ENCODE measurements at regions not wholly inside any gene's neighbourhood (a gene's known extent, or its start where the extent isn't known, plus 50 kb on each side); places are given as distances from the start of the nearest gene placed in this dataset.

- H3K18ac ChIP-seq (ENCODE audit: low read depth, low read length) = no peak overlapping the region
- no peak overlapping the region for H4K5ac ChIP-seq (ENCODE audit: low read depth, low read length)
- no peak overlapping the region for H4K91ac ChIP-seq (ENCODE audit: insufficient read depth, low read depth, low read length)
- H3K4me1 ChIP-seq (ENCODE audit: control insufficient read depth, insufficient read depth, low read length) = no peaks in the 10 kb centered on the region
- no peak overlapping the region for H3K14ac ChIP-seq (replicated peaks; ENCODE audit: low read depth, low read length)
- H3K4ac ChIP-seq (ENCODE audit: low read depth, low read length) = no peak overlapping the region
- H2AK5ac ChIP-seq (ENCODE audit: low read depth, low read length) = no peak overlapping the region
- H3K36me3 ChIP-seq (ENCODE audit: control insufficient read depth, insufficient read depth, low read length) = no peaks in the 10 kb centered on the region
- H3K9me1 ChIP-seq (ENCODE audit: insufficient read depth, low read length) = no peaks in the 10 kb centered on the region
- no peak for TF ChIP-seq CHD1 (IDR thresholded peaks at IDR 0.05; ENCODE audit: low read depth, low read length)
- no peak for TF ChIP-seq MAFK (IDR thresholded peaks at IDR 0.05; ENCODE audit: low read depth, low read length)
- no peak for TF ChIP-seq RAD21 (IDR thresholded peaks at IDR 0.05; ENCODE audit: low read length)
- no peak for TF ChIP-seq ELK1 (IDR thresholded peaks at IDR 0.05; ENCODE audit: borderline replicate concordance, low read depth, low read length)
- TF ChIP-seq RFX5 (IDR thresholded peaks at IDR 0.05; ENCODE audit: low read depth, low read length) = no peak
- TF ChIP-seq NFE2L2 (IDR thresholded peaks at IDR 0.05; ENCODE audit: low read depth, low read length) = no peak
- no peak for TF ChIP-seq MAZ (IDR thresholded peaks at IDR 0.05; ENCODE audit: borderline replicate concordance, low read depth, low read length)
- TF ChIP-seq POLR2A (IDR thresholded peaks at IDR 0.05; ENCODE audit: low read depth, low read length) = no peak
- TF ChIP-seq CEBPB (IDR thresholded peaks at IDR 0.05; ENCODE audit: low read depth, low read length) = no peak
- TF ChIP-seq FOS (IDR thresholded peaks at IDR 0.05; ENCODE audit: low read depth, low read length) = no peak
- no peak for TF ChIP-seq BHLHE40 (IDR thresholded peaks at IDR 0.05; ENCODE audit: low read depth, low read length)
- TF ChIP-seq, protein P1, sequence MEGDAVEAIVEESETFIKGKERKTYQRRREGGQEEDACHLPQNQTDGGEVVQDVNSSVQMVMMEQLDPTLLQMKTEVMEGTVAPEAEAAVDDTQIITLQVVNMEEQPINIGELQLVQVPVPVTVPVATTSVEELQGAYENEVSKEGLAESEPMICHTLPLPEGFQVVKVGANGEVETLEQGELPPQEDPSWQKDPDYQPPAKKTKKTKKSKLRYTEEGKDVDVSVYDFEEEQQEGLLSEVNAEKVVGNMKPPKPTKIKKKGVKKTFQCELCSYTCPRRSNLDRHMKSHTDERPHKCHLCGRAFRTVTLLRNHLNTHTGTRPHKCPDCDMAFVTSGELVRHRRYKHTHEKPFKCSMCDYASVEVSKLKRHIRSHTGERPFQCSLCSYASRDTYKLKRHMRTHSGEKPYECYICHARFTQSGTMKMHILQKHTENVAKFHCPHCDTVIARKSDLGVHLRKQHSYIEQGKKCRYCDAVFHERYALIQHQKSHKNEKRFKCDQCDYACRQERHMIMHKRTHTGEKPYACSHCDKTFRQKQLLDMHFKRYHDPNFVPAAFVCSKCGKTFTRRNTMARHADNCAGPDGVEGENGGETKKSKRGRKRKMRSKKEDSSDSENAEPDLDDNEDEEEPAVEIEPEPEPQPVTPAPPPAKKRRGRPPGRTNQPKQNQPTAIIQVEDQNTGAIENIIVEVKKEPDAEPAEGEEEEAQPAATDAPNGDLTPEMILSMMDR (conservative IDR thresholded peaks at IDR 0.05; ENCODE audit: low read depth, low read length) = no peak
- no peak for TF ChIP-seq MXI1 (IDR thresholded peaks at IDR 0.05; ENCODE audit: borderline replicate concordance, low read depth, low read length)
- TF ChIP-seq SMC3 (IDR thresholded peaks at IDR 0.05; ENCODE audit: low read depth, low read length) = no peak
- no peak for TF ChIP-seq RCOR1 (IDR thresholded peaks at IDR 0.05; ENCODE audit: insufficient replicate concordance, low read length)
- TF ChIP-seq, protein P2, sequence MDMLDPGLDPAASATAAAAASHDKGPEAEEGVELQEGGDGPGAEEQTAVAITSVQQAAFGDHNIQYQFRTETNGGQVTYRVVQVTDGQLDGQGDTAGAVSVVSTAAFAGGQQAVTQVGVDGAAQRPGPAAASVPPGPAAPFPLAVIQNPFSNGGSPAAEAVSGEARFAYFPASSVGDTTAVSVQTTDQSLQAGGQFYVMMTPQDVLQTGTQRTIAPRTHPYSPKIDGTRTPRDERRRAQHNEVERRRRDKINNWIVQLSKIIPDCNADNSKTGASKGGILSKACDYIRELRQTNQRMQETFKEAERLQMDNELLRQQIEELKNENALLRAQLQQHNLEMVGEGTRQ (IDR thresholded peaks at IDR 0.05; ENCODE audit: low read depth, low read length) = no peak
- intact Hi-C loops (cut with micrococcal nuclease) = no loop called here
- DNase-seq = no peak
- in situ Hi-C loops (cut with MboI; ENCODE audit: low sequenced_read_pairs) = no loop called here
- H4K20me1 ChIP-seq (ENCODE audit: insufficient read depth, low read length) = no peaks in the 10 kb centered on the region
- H3K56ac ChIP-seq (ENCODE audit: extremely low read depth, insufficient read depth, low read length) = no peak overlapping the region
- WGBS, 2 experiments (ENCODE audit: extremely low coverage in 2 of 2, insufficient read length in 1 of 2) = 60% methylated on average over 1 of the region's 14 CpGs; no CpG with 5 or more reads in 1 of the 2 experiments
- H3K9me3 ChIP-seq (ENCODE audit: control insufficient read depth, insufficient read depth, low read length) = peaks cover 12% of the 10 kb centered on the region; the same call in 1 of the 2 replicates
- no peak overlapping the region for H3K4me3 ChIP-seq (ENCODE audit: insufficient read depth, low read depth, low read length)
- no peak overlapping the region for H2BK15ac ChIP-seq (ENCODE audit: low read depth, low read length)
- H3K79me1 ChIP-seq (ENCODE audit: low read depth in 1 of 2, low read length in 2 of 2) = no peaks in the 10 kb centered on the region
- dilution Hi-C loops (cut with HindIII; ENCODE audit: low sequenced_read_pairs, unreplicated experiment) = no loop called here
- no peak overlapping the region for H3K9ac ChIP-seq (ENCODE audit: low read depth, low read length)
- POLR2A ChIA-PET (ENCODE audit: unreplicated experiment) = no interaction called here
- H2BK5ac ChIP-seq (ENCODE audit: low read depth, low read length, poor library complexity, severe bottlenecking) = no peak overlapping the region
- ATAC-seq (ENCODE audit: low read depth) = no peak
- H2AK9ac ChIP-seq (replicated peaks; ENCODE audit: low read depth, low read length, poor library complexity) = no peak overlapping the region
- H4K8ac ChIP-seq (ENCODE audit: low read depth in 2 of 2, low read length in 2 of 2) = no peak overlapping the region
- no peak overlapping the region for H3K4me2 ChIP-seq (ENCODE audit: low read depth, low read length)
- no peaks in the 10 kb centered on the region for H3K27me3 ChIP-seq (ENCODE audit: control insufficient read depth, insufficient read depth, low read length)
- H3K23ac ChIP-seq (ENCODE audit: low read depth, low read length) = no peak overlapping the region
- H2BK20ac ChIP-seq (ENCODE audit: low read depth, low read length) = no peak overlapping the region
- no peak overlapping the region for H2BK120ac ChIP-seq (ENCODE audit: low read depth, low read length)
- no peak overlapping the region for H3K27ac ChIP-seq (ENCODE audit: insufficient read depth, low read length)
- BruUV-seq (replicated peaks) = no TSS peak
- CTCF ChIA-PET = no interaction called here
- no peak overlapping the region for H2AFZ ChIP-seq (replicated peaks; ENCODE audit: low read length, poor library complexity)
Measured at GRCh38 chr7:50207686-50208255, 96.7 kb upstream of the IKZF1 start.
